BJ (cell line): ENCODE measurements at regions not wholly inside any gene's neighbourhood (a gene's known extent, or its start where the extent isn't known, plus 50 kb on each side); places are given as distances from the start of the nearest gene placed in this dataset. TPM values are rescaled to one million over a fixed set of nuclear protein-coding genes. Genes with fewer than 3 reads are reported as not detected.

ENCODE experiments used
- CTCF ChIA-PET: fragments of 350-600 bp; formaldehyde crosslinking; extraction: SDS; loops from one replicate; lab custom pipeline; 2021; ENCODE audit warnings: antibody characterized with exemption, inconsistent platforms; lab: Yijun Ruan, JAX
- POLR2A ChIA-PET: fragments of 300-600 bp; sonication (Branson Sonifier 250); formaldehyde crosslinking; extraction: SDS; loops from one replicate; lab custom pipeline; 2021; ENCODE audit warnings: antibody characterized with exemption; lab: Charles Lee
- DNase-seq: peaks from one replicate; pipeline ENCODE4 v3.0.0-alpha.2; 2011; ENCODE audit warnings: low read depth
- H3K27me3 ChIP-seq: 2 replicates; pipeline ENCODE4 v1.6.0; 2011; ENCODE audit warnings: low read length; ENCODE audit not compliant: control insufficient read depth, insufficient read depth
- H3K36me3 ChIP-seq: 2 replicates; pipeline ENCODE4 v1.5.1; 2011; ENCODE audit warnings: low read length; ENCODE audit not compliant: control insufficient read depth, insufficient read depth
- H3K4me3 ChIP-seq: 2 replicates; pipeline ENCODE4 v1.5.1; 2011; ENCODE audit warnings: low read depth, mild to moderate bottlenecking, control low read depth, low read length
- CTCF ChIP-seq: IDR thresholded peaks from 2 replicates; pipeline ENCODE4 v1.5.1; 2011; ENCODE audit warnings: low read depth, mild to moderate bottlenecking, control low read depth, inconsistent platforms, low read length, moderate library complexity; ENCODE audit not compliant: insufficient read depth
- small RNA-seq: library from RNA; depleted of rRNA; stranded (forward); fragments of <200 nt; gene quantifications from one replicate; pipeline ENCODE3, GENCODE V24; 2012; ENCODE audit warnings: low replicate concordance, low read depth; ENCODE audit not compliant: insufficient read length

- no peak overlapping the region for H3K4me3 ChIP-seq
- peaks cover 12% of the 10 kb centered on the region for H3K27me3 ChIP-seq
- no peaks in the 10 kb centered on the region for H3K36me3 ChIP-seq
- no peak for DNase-seq
- ChIA-PET POLR2A (no interaction called here), CTCF (no interaction called here)
- no peak for TF ChIP-seq CTCF
Observed at GRCh38 chr20:51861726-51862466, 59.6 kb upstream of the SALL4 start.

GRCh38 chr20:51860111-51860882 is 58.0 kb upstream of the SALL4 start:
- TF ChIP-seq CTCF = no peak
- H3K27me3 ChIP-seq = peaks cover 11% of the 10 kb centered on the region
- POLR2A ChIA-PET = no interaction called here

GRCh38 chr20:51856432-51856831 is 54.1 kb upstream of the SALL4 start:
- CTCF ChIA-PET = no interaction called here
- no peak for DNase-seq
- Histone ChIP-seq H3K27me3 (peaks cover 1% of the 10 kb centered on the region), H3K4me3 (no peak overlapping the region), H3K36me3 (no peaks in the 10 kb centered on the region)
- no peak for TF ChIP-seq CTCF
- POLR2A ChIA-PET = no interaction called here

More at GRCh38 chr20:51860111-51860882, 58.0 kb upstream of the SALL4 start:
- Histone ChIP-seq H3K36me3 (no peaks in the 10 kb centered on the region), H3K4me3 (no peak overlapping the region)
- CTCF ChIA-PET = no interaction called here
- DNase-seq = peak; percentile 75

- no peak overlapping the region for H3K4me3 ChIP-seq
- ChIA-PET CTCF (no interaction called here), POLR2A (no interaction called here)
- H3K36me3 ChIP-seq = no peaks in the 10 kb centered on the region
- TF ChIP-seq CTCF = no peak
- H3K27me3 ChIP-seq = peaks cover 1% of the 10 kb centered on the region
- DNase-seq = no peak
Observed at GRCh38 chr20:51854921-51855320, 52.6 kb upstream of the SALL4 start.

Small RNAs in the stretch of these regions (small RNA-seq; reads per million reads assigned to genes)
- not detected for gene RNU6-347P
- gene RNU7-6P = not detected
